ENCODE measurements at regions not wholly inside any gene's neighbourhood (a gene's known extent, or its start where the extent isn't known, plus 50 kb on each side); places are given as distances from the start of the nearest gene placed in this dataset.

- no peak for DNase-seq
Measured at GRCh38 chr13:22253107-22253506, 582.2 kb downstream of the FGF9 start.

GRCh38 chr13:22256111-22256639 lies 585.3 kb downstream of the FGF9 start:
- DNase-seq = no peak

- no peak for DNase-seq
Measured at GRCh38 chr13:22262001-22262885, 591.4 kb downstream of the FGF9 start.

- no peak for DNase-seq
Measured at GRCh38 chr13:22263185-22263584, 592.3 kb downstream of the FGF9 start.

GRCh38 chr13:22265563-22265962 lies 594.7 kb downstream of the FGF9 start:
- no peak for DNase-seq

- DNase-seq = no peak
Measured at GRCh38 chr13:22270881-22271280, 600.0 kb downstream of the FGF9 start.

GRCh38 chr13:22271903-22272302 lies 601.0 kb downstream of the FGF9 start:
- DNase-seq = no peak

- no peak for DNase-seq
Measured at GRCh38 chr13:22275393-22275792, 604.5 kb downstream of the FGF9 start.

- DNase-seq = no peak
Measured at GRCh38 chr13:22276616-22277015, 605.7 kb downstream of the FGF9 start.

GRCh38 chr13:22278336-22278929 lies 607.6 kb downstream of the FGF9 start:
- no peak for DNase-seq

- no peak for DNase-seq
Measured at GRCh38 chr13:22285867-22286266, 615.0 kb downstream of the FGF9 start.

GRCh38 chr13:22286338-22286737 lies 615.5 kb downstream of the FGF9 start:
- DNase-seq = no peak

- DNase-seq = no peak
Measured at GRCh38 chr13:22287343-22287920, 616.6 kb downstream of the FGF9 start.

- no peak for DNase-seq
Measured at GRCh38 chr13:22288496-22288895, 617.6 kb downstream of the FGF9 start.

- DNase-seq = no peak
Measured at GRCh38 chr13:22289711-22290110, 618.8 kb downstream of the FGF9 start.

GRCh38 chr13:22298530-22298929 lies 627.7 kb downstream of the FGF9 start:
- no peak for DNase-seq

GRCh38 chr13:22311734-22312404 lies 641.0 kb downstream of the FGF9 start:
- no peak for DNase-seq

- no peak for DNase-seq
Measured at GRCh38 chr13:22312405-22312803, 641.5 kb downstream of the FGF9 start.

GRCh38 chr13:22316494-22317025 lies 645.7 kb downstream of the FGF9 start:
- no peak for DNase-seq

- DNase-seq = no peak
Measured at GRCh38 chr13:22320991-22321390, 650.1 kb downstream of the FGF9 start.

GRCh38 chr13:22325761-22326160 lies 654.9 kb downstream of the FGF9 start:
- DNase-seq = no peak

- no peak for DNase-seq
Measured at GRCh38 chr13:22332416-22332815, 661.5 kb downstream of the FGF9 start.

GRCh38 chr13:22336460-22336859 lies 665.6 kb downstream of the FGF9 start:
- DNase-seq = no peak
